ENCODE measurements at regions not wholly inside any gene's neighbourhood (a gene's known extent, or its start where the extent isn't known, plus 50 kb on each side); places are given as distances from the start of the nearest gene placed in this dataset.

- TF ChIP-seq, protein P1, sequence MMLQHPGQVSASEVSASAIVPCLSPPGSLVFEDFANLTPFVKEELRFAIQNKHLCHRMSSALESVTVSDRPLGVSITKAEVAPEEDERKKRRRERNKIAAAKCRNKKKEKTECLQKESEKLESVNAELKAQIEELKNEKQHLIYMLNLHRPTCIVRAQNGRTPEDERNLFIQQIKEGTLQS (IDR thresholded peaks at IDR 0.05) = no peak
- no peak for TF ChIP-seq POLR2AphosphoS5 (IDR thresholded peaks at IDR 0.05; ENCODE audit: low read depth, low read length)
- TF ChIP-seq, protein P2, sequence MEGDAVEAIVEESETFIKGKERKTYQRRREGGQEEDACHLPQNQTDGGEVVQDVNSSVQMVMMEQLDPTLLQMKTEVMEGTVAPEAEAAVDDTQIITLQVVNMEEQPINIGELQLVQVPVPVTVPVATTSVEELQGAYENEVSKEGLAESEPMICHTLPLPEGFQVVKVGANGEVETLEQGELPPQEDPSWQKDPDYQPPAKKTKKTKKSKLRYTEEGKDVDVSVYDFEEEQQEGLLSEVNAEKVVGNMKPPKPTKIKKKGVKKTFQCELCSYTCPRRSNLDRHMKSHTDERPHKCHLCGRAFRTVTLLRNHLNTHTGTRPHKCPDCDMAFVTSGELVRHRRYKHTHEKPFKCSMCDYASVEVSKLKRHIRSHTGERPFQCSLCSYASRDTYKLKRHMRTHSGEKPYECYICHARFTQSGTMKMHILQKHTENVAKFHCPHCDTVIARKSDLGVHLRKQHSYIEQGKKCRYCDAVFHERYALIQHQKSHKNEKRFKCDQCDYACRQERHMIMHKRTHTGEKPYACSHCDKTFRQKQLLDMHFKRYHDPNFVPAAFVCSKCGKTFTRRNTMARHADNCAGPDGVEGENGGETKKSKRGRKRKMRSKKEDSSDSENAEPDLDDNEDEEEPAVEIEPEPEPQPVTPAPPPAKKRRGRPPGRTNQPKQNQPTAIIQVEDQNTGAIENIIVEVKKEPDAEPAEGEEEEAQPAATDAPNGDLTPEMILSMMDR (IDR thresholded peaks at IDR 0.05 in 2 of 3, conservative IDR thresholded peaks at IDR 0.05 in 1 of 3; ENCODE audit: borderline replicate concordance in 1 of 3, insufficient read depth in 1 of 3, low read depth in 2 of 3, low read length in 2 of 3) = no peak
These were observed 413.9 kb upstream of the LYPLAL1 start for GRCh38 chr1:218759795-218760194.
